Neural progenitor cell (in vitro differentiated cells): ENCODE measurements at regions not wholly inside any gene's neighbourhood (a gene's known extent, or its start where the extent isn't known, plus 50 kb on each side); places are given as distances from the start of the nearest gene placed in this dataset.
"Not testable (repeated sequence)": the region's sequence is repeated elsewhere in the genome, so short reads cannot be mapped to it uniquely, and the experiment has no call there.

Source experiments
- DNase-seq: peaks from one replicate; pipeline ENCODE4 v3.0.0-alpha.2; 2016; ENCODE audit warnings: low spot score
- H2AFZ ChIP-seq: fragments of 200-600 bp; sonication (generic); replicated peaks from 2 replicates; pipeline ENCODE4 v1.6.1; 2016; ENCODE audit warnings: antibody characterized with exemption
- H3F3A ChIP-seq: fragments of 200-600 bp; sonication (generic); 2 replicates; pipeline ENCODE4 v1.6.1; 2016; ENCODE audit warnings: antibody characterized with exemption, low read depth
- H3K27ac ChIP-seq: fragments of 200-600 bp; sonication (generic); 2 replicates; pipeline ENCODE4 v1.5.1; 2016; ENCODE audit warnings: mild to moderate bottlenecking
- H3K27me3 ChIP-seq: fragments of 200-600 bp; sonication (generic); 2 replicates; pipeline ENCODE4 v1.6.1; 2016; ENCODE audit warnings: mild to moderate bottlenecking, moderate library complexity
- H3K36me3 ChIP-seq: fragments of 200-600 bp; sonication (generic); 2 replicates; pipeline ENCODE4 v1.5.1; 2016
- H3K4me1 ChIP-seq: fragments of 200-600 bp; sonication (generic); 2 replicates; pipeline ENCODE4 v1.6.1; 2016; ENCODE audit warnings: mixed run types
- H3K4me2 ChIP-seq: fragments of 200-600 bp; sonication (generic); 2 replicates; pipeline ENCODE4 v1.6.1; 2016
- H3K4me3 ChIP-seq: fragments of 200-600 bp; sonication (generic); 2 replicates; pipeline ENCODE4 v1.5.1; 2016
- H3K79me2 ChIP-seq: fragments of 200-600 bp; sonication (generic); 2 replicates; pipeline ENCODE4 v1.6.1; 2016; ENCODE audit warnings: low read depth
- H3K9ac ChIP-seq: fragments of 200-600 bp; sonication (generic); 2 replicates; pipeline ENCODE4 v1.6.1; 2016
- H3K9me3 ChIP-seq: fragments of 200-600 bp; sonication (generic); 2 replicates; pipeline ENCODE4 v1.5.1; 2016; ENCODE audit warnings: low read depth
- H4K20me1 ChIP-seq: fragments of 200-600 bp; sonication (generic); 2 replicates; pipeline ENCODE4 v1.6.1; 2016; ENCODE audit warnings: low read depth
- H3K27ac Mint-ChIP-seq: 3 replicates; pipeline ENCODE4 v1.8.0; 2021; ENCODE audit warnings: mixed read lengths
- H3K27me3 Mint-ChIP-seq: 2 replicates; pipeline ENCODE4 v1.8.0; 2022; ENCODE audit warnings: low read depth, mild to moderate bottlenecking, inconsistent platforms, moderate library complexity, mixed read lengths; ENCODE audit not compliant: insufficient read depth
- H3K36me3 Mint-ChIP-seq: 3 replicates; pipeline ENCODE4 v1.8.0; 2021; ENCODE audit warnings: mixed read lengths
- H3K4me1 Mint-ChIP-seq: 3 replicates; pipeline ENCODE4 v1.8.0; 2021; ENCODE audit warnings: mixed read lengths
- H3K4me3 Mint-ChIP-seq: 3 replicates; pipeline ENCODE4 v1.8.0; 2021; ENCODE audit warnings: mild to moderate bottlenecking, moderate library complexity, mixed read lengths
- H3K9me3 Mint-ChIP-seq: 3 replicates; pipeline ENCODE4 v1.8.0; 2020; ENCODE audit warnings: mixed read lengths
- CTCF ChIP-seq: fragments of 200-600 bp; sonication (generic); IDR thresholded peaks from 2 replicates; pipeline ENCODE4 v1.5.1; 2017; ENCODE audit warnings: antibody characterized with exemption, mild to moderate bottlenecking
- EZH2 ChIP-seq: fragments of 200-600 bp; sonication (generic); IDR thresholded peaks from 2 replicates; pipeline ENCODE4 v1.6.1; 2017; ENCODE audit warnings: antibody characterized with exemption, mild to moderate bottlenecking, moderate library complexity
- EZH2phosphoT487 ChIP-seq: fragments of 200-600 bp; sonication (generic); IDR thresholded peaks from 2 replicates; pipeline ENCODE4 v1.6.1; 2017; ENCODE audit warnings: antibody characterized with exemption

GRCh38 chr9:40913928-40914673 lies 214.4 kb downstream of the FOXD4L6 start:
- H3K4me1 Mint-ChIP-seq: no peaks in the 10 kb centered on the region
- H3K27ac Mint-ChIP-seq: no peak overlapping the region
- H3K36me3 Mint-ChIP-seq: no peaks in the 10 kb centered on the region
- Histone ChIP-seq H3F3A (no peaks in the 10 kb centered on the region), H3K4me2 (no peak overlapping the region), H2AFZ (no peak overlapping the region), H3K79me2 (no peaks in the 10 kb centered on the region), H3K4me3 (no peak overlapping the region), H3K27ac (no peak overlapping the region), H3K4me1 (no peaks in the 10 kb centered on the region), H4K20me1 (no peaks in the 10 kb centered on the region), H3K36me3 (no peaks in the 10 kb centered on the region), H3K9ac (no peak overlapping the region), H3K27me3 (peaks cover 74% of the 10 kb centered on the region), H3K9me3 (peaks cover 46% of the 10 kb centered on the region)
- peaks cover 3% of the 10 kb centered on the region for H3K27me3 Mint-ChIP-seq
- H3K4me3 Mint-ChIP-seq: no peak overlapping the region
- DNase-seq: no peak
- TF ChIP-seq EZH2phosphoT487: no peak
- H3K9me3 Mint-ChIP-seq: peaks cover 88% of the 10 kb centered on the region

GRCh38 chr9:40913096-40913719 lies 215.3 kb downstream of the FOXD4L6 start:
- no peak overlapping the region for H3K9ac ChIP-seq
- H3K4me3 Mint-ChIP-seq: no peak overlapping the region
- H3K27me3 ChIP-seq: peaks cover 83% of the 10 kb centered on the region
- H3K4me1 ChIP-seq: no peaks in the 10 kb centered on the region
- DNase-seq: no peak
- no peaks in the 10 kb centered on the region for H3K4me1 Mint-ChIP-seq
- peaks cover 53% of the 10 kb centered on the region for H3K9me3 ChIP-seq
- H3K4me2 ChIP-seq: no peak overlapping the region
- H3F3A ChIP-seq: no peaks in the 10 kb centered on the region
- no peak overlapping the region for H2AFZ ChIP-seq
- H3K27ac ChIP-seq: no peak overlapping the region
- no peaks in the 10 kb centered on the region for H3K79me2 ChIP-seq
- H3K36me3 ChIP-seq: no peaks in the 10 kb centered on the region
- no peaks in the 10 kb centered on the region for H3K36me3 Mint-ChIP-seq
- H3K27me3 Mint-ChIP-seq: peaks cover 3% of the 10 kb centered on the region
- TF ChIP-seq CTCF: no peak
- TF ChIP-seq EZH2: no peak
- TF ChIP-seq EZH2phosphoT487: no peak
- H3K4me3 ChIP-seq: no peak overlapping the region
- H3K27ac Mint-ChIP-seq: no peak overlapping the region
- H4K20me1 ChIP-seq: no peaks in the 10 kb centered on the region
- peaks cover 89% of the 10 kb centered on the region for H3K9me3 Mint-ChIP-seq

GRCh38 chr9:40912679-40913078 lies 215.8 kb downstream of the FOXD4L6 start:
- not testable (repeated sequence) for H2AFZ ChIP-seq, H3K27ac Mint-ChIP-seq, H3K4me3 Mint-ChIP-seq, H3K27ac ChIP-seq, H3K9ac ChIP-seq, H3K4me3 ChIP-seq, H3K79me2 ChIP-seq, H3K4me2 ChIP-seq, H3K4me1 ChIP-seq, DNase-seq, H3K36me3 ChIP-seq, H4K20me1 ChIP-seq, H3K36me3 Mint-ChIP-seq, H3K4me1 Mint-ChIP-seq, H3K27me3 Mint-ChIP-seq, H3F3A ChIP-seq
- peaks cover 84% of the 10 kb centered on the region for H3K27me3 ChIP-seq
- peaks cover 91% of the 10 kb centered on the region for H3K9me3 Mint-ChIP-seq
- H3K9me3 ChIP-seq: peaks cover 57% of the 10 kb centered on the region

- no peak overlapping the region for H3K27ac ChIP-seq
- no peaks in the 10 kb centered on the region for H3F3A ChIP-seq
- peaks cover 86% of the 10 kb centered on the region for H3K27me3 ChIP-seq
- no peak overlapping the region for H3K4me2 ChIP-seq
- no peak overlapping the region for H3K4me3 ChIP-seq
- H2AFZ ChIP-seq: no peak overlapping the region
- H3K9me3 ChIP-seq: peaks cover 53% of the 10 kb centered on the region
- no peak overlapping the region for H3K9ac ChIP-seq
- no peaks in the 10 kb centered on the region for H3K36me3 ChIP-seq
- H3K27me3 Mint-ChIP-seq: peaks cover 3% of the 10 kb centered on the region
- DNase-seq: no peak
- TF ChIP-seq CTCF (no peak), EZH2phosphoT487 (no peak), EZH2 (no peak)
- no peaks in the 10 kb centered on the region for H3K4me1 ChIP-seq
- no peaks in the 10 kb centered on the region for H3K79me2 ChIP-seq
- no peaks in the 10 kb centered on the region for H3K36me3 Mint-ChIP-seq
- H3K27ac Mint-ChIP-seq: no peak overlapping the region
- H3K4me1 Mint-ChIP-seq: no peaks in the 10 kb centered on the region
- H4K20me1 ChIP-seq: no peaks in the 10 kb centered on the region
- H3K9me3 Mint-ChIP-seq: peaks cover 95% of the 10 kb centered on the region
- H3K4me3 Mint-ChIP-seq: no peak overlapping the region
Observed at GRCh38 chr9:40911647-40912046, 216.8 kb downstream of the FOXD4L6 start.

GRCh38 chr9:40910995-40911394 lies 217.5 kb downstream of the FOXD4L6 start:
- peaks cover 86% of the 10 kb centered on the region for H3K27me3 ChIP-seq
- H3K4me2 ChIP-seq, H3K27me3 Mint-ChIP-seq, H3F3A ChIP-seq, H3K4me3 Mint-ChIP-seq, H3K36me3 ChIP-seq, H3K79me2 ChIP-seq, H2AFZ ChIP-seq, H3K4me1 Mint-ChIP-seq, H4K20me1 ChIP-seq, H3K4me3 ChIP-seq, H3K4me1 ChIP-seq, DNase-seq, H3K27ac Mint-ChIP-seq, H3K27ac ChIP-seq, H3K9ac ChIP-seq, H3K36me3 Mint-ChIP-seq: not testable (repeated sequence)
- peaks cover 51% of the 10 kb centered on the region for H3K9me3 ChIP-seq
- H3K9me3 Mint-ChIP-seq: peaks cover 96% of the 10 kb centered on the region
